Gastroesophageal sphincter (tissue), 3 donors: ENCODE measurements at regions not wholly inside any gene's neighbourhood (a gene's known extent, or its start where the extent isn't known, plus 50 kb on each side); places are given as distances from the start of the nearest gene placed in this dataset.

ENCODE experiments used
- POLR2A ChIP-seq, 2 donors: fragments of 450-650 bp; IDR thresholded peaks; one replicate each; pipeline ENCODE4 v1.6.1; 2017; ENCODE audit warnings: antibody characterized with exemption in 2 of 2, mild to moderate bottlenecking in 2 of 2, moderate library complexity in 1 of 2
- POLR2AphosphoS5 ChIP-seq: sonication (generic); formaldehyde crosslinking; IDR thresholded peaks from one replicate; pipeline ENCODE4 v1.6.1; 2017; ENCODE audit warnings: antibody characterized with exemption
- TF ChIP-seq, protein P1 (sequence below), 4 experiments: fragments of 200-600 bp in 2 of 4; fragments of 450-650 bp in 2 of 4; sonication (generic) in 1 of 4; IDR thresholded peaks; one replicate each; pipeline ENCODE4 v1.5.1; 2017 to 2019; ENCODE audit warnings: antibody characterized with exemption in 4 of 4, mild to moderate bottlenecking in 2 of 4, moderate library complexity in 2 of 4

DNA sequence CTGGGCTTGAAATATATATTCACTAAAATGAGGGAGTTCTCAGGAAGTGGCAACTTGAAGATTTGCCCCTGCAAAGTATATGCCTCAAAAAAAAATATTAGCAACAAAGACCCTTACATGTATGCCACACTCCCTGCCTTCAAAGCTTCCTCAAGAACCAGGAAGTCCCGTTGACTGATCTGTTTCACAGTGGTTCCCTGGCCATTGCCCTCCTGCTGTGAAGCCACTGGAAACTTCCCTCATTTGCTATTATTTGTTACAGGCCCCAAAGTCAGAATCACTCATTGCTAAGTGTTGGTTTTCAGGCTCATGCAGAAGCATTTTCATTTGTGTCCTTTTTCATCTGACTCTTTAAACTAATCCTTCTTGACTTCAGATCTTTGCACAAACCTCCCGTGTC, 421.5 kb downstream of the ZNF521 start:
- TF ChIP-seq POLR2A (IDR thresholded peaks at IDR 0.05) (no peak), POLR2AphosphoS5 (no peak)
- TF ChIP-seq, protein P1, sequence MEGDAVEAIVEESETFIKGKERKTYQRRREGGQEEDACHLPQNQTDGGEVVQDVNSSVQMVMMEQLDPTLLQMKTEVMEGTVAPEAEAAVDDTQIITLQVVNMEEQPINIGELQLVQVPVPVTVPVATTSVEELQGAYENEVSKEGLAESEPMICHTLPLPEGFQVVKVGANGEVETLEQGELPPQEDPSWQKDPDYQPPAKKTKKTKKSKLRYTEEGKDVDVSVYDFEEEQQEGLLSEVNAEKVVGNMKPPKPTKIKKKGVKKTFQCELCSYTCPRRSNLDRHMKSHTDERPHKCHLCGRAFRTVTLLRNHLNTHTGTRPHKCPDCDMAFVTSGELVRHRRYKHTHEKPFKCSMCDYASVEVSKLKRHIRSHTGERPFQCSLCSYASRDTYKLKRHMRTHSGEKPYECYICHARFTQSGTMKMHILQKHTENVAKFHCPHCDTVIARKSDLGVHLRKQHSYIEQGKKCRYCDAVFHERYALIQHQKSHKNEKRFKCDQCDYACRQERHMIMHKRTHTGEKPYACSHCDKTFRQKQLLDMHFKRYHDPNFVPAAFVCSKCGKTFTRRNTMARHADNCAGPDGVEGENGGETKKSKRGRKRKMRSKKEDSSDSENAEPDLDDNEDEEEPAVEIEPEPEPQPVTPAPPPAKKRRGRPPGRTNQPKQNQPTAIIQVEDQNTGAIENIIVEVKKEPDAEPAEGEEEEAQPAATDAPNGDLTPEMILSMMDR (IDR thresholded peaks at IDR 0.05): no peak
